Stimulated activated CD4-positive, alpha-beta T cell treated with anti-CD3 and anti-CD28 coated beads, TNF-alpha, amount 100 ng/mL, for 24 hours (primary cell): ENCODE measurements at regions not wholly inside any gene's neighbourhood (a gene's known extent, or its start where the extent isn't known, plus 50 kb on each side); places are given as distances from the start of the nearest gene placed in this dataset.
"Not testable (repeated sequence)": the region's sequence is repeated elsewhere in the genome, so short reads cannot be mapped to it uniquely, and the experiment has no call there.

Experiments
- DNase-seq, 3 experiments: peaks; one replicate each; pipeline ENCODE4 v3.0.0-alpha.2; 2020; ENCODE audit warnings: low read depth in 3 of 3

- DNase-seq: no peak
Observed at GRCh38 chr15:94840794-94841783, 609.7 kb downstream of the MCTP2 start.

GRCh38 chr15:94843060-94843459, 611.7 kb downstream of the MCTP2 start:
- no peak for DNase-seq

- DNase-seq: no peak
Observed at GRCh38 chr15:94844198-94844537, 612.8 kb downstream of the MCTP2 start.

GRCh38 chr15:94844538-94845389, 613.4 kb downstream of the MCTP2 start:
- no peak for DNase-seq

- DNase-seq: no peak
Observed at GRCh38 chr15:94845390-94845716, 614.0 kb downstream of the MCTP2 start.

GRCh38 chr15:94847325-94847724, 616.0 kb downstream of the MCTP2 start:
- no peak for DNase-seq

GRCh38 chr15:94848054-94848453, 616.7 kb downstream of the MCTP2 start:
- DNase-seq: no peak

GRCh38 chr15:94855018-94855408, 623.7 kb downstream of the MCTP2 start:
- DNase-seq: no peak

GRCh38 chr15:94855409-94856266, 624.3 kb downstream of the MCTP2 start:
- DNase-seq: no peak

GRCh38 chr15:94856267-94856854, 625.0 kb downstream of the MCTP2 start:
- DNase-seq: no peak

GRCh38 chr15:94857466-94857865, 626.1 kb downstream of the MCTP2 start:
- no peak for DNase-seq

GRCh38 chr15:94858011-94858410, 626.6 kb downstream of the MCTP2 start:
- DNase-seq: no peak

- no peak for DNase-seq
Observed at GRCh38 chr15:94858449-94858848, 627.1 kb downstream of the MCTP2 start.

GRCh38 chr15:94858920-94859319, 627.6 kb downstream of the MCTP2 start:
- no peak for DNase-seq

GRCh38 chr15:94864600-94864999, 633.2 kb downstream of the MCTP2 start:
- DNase-seq: no peak

GRCh38 chr15:94868265-94868664, 636.9 kb downstream of the MCTP2 start:
- DNase-seq: not testable (repeated sequence)

GRCh38 chr15:94875550-94875949, 644.2 kb downstream of the MCTP2 start:
- DNase-seq: no peak

GRCh38 chr15:94877833-94878232, 646.5 kb downstream of the MCTP2 start:
- DNase-seq: no peak

- DNase-seq: no peak
Observed at GRCh38 chr15:94882071-94882712, 650.8 kb downstream of the MCTP2 start.

- DNase-seq: no peak
Observed at GRCh38 chr15:94887391-94887790, 656.0 kb downstream of the MCTP2 start.

GRCh38 chr15:94889153-94889552, 657.8 kb downstream of the MCTP2 start:
- DNase-seq: no peak
